HEK293 (cell line): ENCODE measurements at regions not wholly inside any gene's neighbourhood (a gene's known extent, or its start where the extent isn't known, plus 50 kb on each side); places are given as distances from the start of the nearest gene placed in this dataset.

Experiments
- INSM2 ChIP-seq: fragments of 450-650 bp; formaldehyde crosslinking; IDR thresholded peaks from 2 replicates; pipeline ENCODE4 v1.5.1; 2016; ENCODE audit warnings: missing biosample characterization, missing genetic modification characterization
- ZNF529 ChIP-seq: fragments of 450-650 bp; formaldehyde crosslinking; IDR thresholded peaks from 2 replicates; pipeline ENCODE4 v1.5.1; 2017; ENCODE audit warnings: missing genetic modification characterization, missing biosample characterization; ENCODE audit not compliant: insufficient replicate concordance
- TF ChIP-seq, protein P1 (sequence below): fragments of 450-650 bp; formaldehyde crosslinking; IDR thresholded peaks from 2 replicates; pipeline ENCODE4 v1.5.1; 2016; ENCODE audit warnings: missing biosample characterization, missing genetic modification characterization
- TF ChIP-seq, protein P2 (sequence below): sonication (generic); formaldehyde crosslinking; IDR thresholded peaks from 2 replicates; pipeline ENCODE4 v1.8.1; 2022; ENCODE audit warnings: mild to moderate bottlenecking, moderate library complexity, missing genetic modification reagents

GRCh38 chr1:87204441-87204840 lies 124.2 kb upstream of the LMO4 start:
- no peak for TF ChIP-seq INSM2
- TF ChIP-seq, protein P1, sequence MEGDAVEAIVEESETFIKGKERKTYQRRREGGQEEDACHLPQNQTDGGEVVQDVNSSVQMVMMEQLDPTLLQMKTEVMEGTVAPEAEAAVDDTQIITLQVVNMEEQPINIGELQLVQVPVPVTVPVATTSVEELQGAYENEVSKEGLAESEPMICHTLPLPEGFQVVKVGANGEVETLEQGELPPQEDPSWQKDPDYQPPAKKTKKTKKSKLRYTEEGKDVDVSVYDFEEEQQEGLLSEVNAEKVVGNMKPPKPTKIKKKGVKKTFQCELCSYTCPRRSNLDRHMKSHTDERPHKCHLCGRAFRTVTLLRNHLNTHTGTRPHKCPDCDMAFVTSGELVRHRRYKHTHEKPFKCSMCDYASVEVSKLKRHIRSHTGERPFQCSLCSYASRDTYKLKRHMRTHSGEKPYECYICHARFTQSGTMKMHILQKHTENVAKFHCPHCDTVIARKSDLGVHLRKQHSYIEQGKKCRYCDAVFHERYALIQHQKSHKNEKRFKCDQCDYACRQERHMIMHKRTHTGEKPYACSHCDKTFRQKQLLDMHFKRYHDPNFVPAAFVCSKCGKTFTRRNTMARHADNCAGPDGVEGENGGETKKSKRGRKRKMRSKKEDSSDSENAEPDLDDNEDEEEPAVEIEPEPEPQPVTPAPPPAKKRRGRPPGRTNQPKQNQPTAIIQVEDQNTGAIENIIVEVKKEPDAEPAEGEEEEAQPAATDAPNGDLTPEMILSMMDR = no peak
- no peak for TF ChIP-seq ZNF529 (tag by site-specific recombination)
- TF ChIP-seq, protein P2, sequence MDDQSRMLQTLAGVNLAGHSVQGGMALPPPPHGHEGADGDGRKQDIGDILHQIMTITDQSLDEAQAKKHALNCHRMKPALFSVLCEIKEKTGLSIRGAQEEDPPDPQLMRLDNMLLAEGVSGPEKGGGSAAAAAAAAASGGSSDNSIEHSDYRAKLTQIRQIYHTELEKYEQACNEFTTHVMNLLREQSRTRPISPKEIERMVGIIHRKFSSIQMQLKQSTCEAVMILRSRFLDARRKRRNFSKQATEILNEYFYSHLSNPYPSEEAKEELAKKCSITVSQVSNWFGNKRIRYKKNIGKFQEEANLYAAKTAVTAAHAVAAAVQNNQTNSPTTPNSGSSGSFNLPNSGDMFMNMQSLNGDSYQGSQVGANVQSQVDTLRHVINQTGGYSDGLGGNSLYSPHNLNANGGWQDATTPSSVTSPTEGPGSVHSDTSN (CRISPR knock-in tag) = no peak
